ENCODE measurements at regions not wholly inside any gene's neighbourhood (a gene's known extent, or its start where the extent isn't known, plus 50 kb on each side); places are given as distances from the start of the nearest gene placed in this dataset.

DNA sequence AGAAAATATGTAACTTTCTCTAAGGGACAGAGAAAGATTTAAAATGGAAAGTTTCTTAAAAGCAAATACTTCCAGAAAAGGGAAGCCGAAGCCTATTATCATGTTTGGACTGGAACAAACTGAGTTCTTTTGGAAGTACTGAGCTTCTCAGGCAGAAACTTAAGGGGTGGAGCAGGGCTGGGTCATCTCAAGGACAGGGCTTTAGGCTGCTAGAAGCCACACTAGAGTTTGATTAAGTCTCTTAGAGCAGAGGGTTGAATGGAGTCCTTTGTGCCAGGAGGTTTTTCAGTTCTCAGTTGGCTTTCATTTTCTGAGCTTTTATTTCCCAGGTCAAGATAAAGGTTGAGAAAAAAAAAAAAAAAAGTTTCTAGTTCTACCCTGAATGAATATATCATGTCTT, 432.7 kb downstream of the SLITRK5 start:
- no peak for DNase-seq

DNA sequence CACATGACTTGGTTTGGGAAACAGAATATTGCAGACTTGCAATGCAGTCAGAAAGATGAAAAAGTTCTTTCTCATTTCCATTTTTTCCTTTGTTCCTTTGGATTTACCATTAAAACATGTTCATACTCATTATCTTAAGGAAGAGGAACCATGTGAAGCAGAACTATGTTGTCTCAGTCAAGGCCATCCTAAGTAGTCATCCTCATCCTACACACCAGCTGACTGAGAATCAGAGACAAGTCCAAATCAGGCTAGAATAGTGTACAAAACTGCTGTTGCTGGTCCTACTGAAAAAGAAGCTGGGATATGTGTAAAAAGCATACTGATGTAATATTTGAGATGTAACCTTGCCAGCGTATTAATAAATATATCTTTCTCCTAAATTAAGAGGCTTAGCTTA, 433.4 kb downstream of the SLITRK5 start:
- DNase-seq: no peak

DNA sequence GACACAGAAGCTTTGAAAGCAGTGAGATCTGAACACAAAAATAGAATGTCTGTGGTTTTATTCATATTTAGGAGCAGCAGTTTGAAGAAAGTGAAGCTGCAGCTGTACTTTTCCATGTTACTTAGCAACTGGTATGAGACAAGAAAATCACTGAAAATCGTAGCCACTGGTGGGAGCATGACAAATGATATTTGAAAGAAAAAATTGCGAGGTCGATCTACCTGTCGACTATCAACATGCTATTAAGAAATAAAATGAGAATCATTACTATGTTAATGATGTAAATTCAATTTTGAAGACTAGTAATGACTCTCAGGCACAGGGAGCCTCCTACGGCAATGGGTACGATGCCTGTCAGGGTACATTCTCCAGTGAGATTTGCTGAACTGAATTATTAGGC, 436.4 kb downstream of the SLITRK5 start:
- no peak for DNase-seq

DNA sequence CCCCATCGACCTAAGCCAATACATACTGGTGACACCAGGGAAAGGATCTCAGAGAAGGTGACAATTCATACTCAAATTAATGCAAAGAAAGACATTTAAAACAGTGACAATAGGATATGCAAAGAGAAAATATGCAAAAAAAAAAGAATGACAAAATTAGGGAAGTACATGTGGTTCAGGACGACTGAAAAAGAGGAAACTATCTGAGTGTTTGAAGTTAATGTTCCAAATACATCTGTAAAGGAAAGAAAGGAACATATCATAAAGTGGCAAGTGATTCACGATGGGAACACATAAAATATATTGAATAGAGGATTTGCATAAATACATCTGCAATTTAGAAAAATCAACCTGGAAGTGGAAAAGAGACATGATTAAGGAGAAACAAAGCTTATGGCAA, 441.4 kb downstream of the SLITRK5 start:
- no peak for DNase-seq

DNA sequence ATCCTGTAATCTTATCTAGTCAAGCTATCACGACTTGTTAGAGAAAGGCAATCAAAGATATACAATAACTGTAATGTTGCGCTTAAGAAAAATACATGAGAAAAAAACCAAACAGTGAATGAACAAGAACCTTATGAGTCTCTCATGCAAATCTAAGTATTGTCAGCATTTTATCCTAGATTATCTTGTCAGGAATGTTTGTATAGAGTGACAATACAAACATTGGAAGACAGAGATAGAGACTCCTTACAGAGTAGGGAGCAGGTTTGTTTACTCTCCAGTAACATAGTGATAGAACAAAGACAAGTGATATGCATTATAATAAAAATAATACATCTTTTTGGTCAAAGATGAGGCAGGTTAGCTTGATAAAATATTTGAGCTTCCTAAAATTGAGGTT, 444.8 kb downstream of the SLITRK5 start:
- no peak for DNase-seq

DNA sequence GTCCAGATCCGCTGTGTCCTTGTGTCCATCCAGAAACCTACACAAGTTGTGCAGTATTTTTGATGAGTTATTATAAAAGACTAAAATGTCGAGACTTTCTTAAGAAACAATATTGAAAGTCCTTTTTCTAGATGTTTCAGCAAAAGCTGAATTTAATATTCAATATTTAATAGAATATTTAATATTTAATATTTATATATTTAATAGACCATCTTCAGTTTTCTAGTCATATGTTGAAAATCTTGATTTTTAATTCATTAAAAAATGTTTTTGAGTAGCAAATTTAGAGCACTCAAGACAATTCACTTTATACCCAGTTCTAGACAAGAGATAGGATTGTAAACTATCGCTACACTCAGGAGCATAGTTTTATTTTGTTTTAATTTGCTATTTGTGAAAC, 447.8 kb downstream of the SLITRK5 start:
- DNase-seq: no peak

DNA sequence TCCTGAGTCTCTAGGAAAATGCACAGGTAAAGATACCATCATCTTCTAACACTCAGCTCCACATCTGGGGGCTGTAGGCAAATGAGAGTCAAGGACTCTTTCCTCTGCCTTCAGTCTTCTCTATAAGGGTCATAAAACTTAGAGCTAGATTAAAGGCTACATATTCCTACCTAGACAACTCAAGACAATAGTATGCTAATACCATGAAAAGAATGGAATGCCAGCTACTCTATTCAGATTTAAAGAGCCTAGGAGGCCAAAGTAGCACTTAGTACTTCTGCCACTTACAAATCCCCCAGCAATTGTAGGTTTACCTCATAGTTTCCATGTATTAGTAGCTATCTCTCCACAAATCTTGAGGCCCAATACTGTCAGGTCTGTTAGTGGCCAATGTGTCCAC, 453.0 kb downstream of the SLITRK5 start:
- no peak for DNase-seq

DNA sequence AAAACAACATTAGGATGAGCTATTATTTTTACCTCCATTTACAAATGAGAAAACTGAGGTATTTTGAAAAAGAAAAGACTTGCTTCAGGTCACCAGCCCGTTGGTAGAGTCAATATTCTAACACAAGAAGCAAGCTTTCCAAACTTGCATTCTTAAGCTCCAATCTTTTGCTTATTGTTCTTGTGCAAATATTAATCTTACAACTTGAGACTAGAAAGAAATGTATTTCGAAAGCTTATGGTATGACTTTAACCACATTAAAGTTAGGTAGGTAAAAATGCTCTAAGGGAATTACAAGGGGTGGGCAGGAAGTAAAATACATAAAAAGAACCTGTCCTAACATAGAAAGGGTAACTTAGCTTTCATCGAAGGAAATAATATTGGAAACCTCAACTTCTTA, 453.9 kb downstream of the SLITRK5 start:
- no peak for DNase-seq

DNA sequence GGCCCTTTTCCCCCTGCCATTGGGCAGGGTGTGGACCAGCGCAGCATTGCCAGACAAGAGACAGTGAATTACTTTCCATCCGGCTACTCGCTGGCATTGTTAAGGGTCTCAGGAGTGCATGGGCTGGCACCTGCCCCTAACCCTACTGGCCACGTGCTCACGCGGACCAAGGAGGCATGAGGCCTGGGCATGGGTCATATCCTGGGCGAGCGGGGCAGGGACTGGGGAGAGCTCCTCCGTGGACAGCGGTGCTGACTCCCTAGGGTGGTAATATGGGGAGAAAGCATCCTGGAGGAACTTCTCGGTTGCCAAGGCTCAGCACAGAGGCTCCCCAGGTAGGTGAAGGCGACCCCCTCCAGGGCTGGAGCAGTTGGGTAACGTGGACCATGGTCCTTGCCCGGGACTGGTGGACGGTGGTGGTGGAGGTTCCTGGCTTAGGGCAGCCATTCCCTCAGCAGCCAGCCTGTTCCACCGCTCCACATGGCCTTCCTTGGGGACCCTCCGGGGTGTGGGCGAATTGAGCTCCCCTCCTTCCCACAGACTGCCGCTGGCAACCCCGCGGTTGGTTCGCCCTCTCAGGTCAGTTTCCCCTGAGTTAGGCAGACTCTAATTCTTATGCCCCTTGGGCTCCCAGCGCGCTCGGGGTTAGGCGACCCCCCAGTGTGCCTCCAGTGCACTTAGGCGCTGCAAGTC, 465.1 kb downstream of the SLITRK5 start:
- no peak for DNase-seq

DNA sequence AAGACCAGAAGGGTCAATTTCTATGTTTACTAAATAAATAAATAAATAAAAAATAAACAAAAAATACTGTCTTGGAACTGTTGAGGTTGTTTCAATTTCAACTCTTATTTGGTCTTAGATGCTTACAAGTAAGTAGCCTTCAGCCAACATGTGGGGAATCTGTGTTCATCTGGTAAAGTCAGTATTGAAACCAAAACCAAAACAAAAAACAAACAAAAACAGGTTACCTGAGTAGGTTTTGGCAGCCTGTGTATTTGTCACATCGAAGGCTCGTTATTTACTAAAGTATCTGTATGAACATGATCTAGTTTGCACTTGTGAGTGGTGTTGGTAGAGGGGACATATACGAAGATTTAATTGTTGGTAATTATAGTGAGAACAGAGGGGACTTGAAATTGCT, 471.5 kb downstream of the SLITRK5 start:
- DNase-seq: no peak

DNA sequence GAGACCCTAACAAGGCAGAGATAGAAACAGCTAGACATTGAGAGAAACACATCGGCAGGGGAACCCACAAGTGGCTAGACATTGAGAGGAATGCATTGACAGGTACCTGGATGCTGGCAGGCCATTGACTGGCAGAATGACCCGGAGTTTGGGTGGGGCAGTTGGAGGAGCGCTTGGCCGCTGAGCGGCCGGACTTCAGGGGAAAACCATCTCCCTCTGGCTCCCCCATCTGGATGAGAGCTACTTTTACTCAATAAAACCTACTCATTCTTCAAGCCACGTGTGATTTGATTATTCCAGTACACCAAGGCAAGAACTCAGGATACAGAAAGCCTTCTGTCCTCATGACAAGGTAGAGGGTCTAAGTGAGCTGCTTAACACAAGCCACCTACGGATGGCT, 473.4 kb downstream of the SLITRK5 start:
- no peak for DNase-seq

DNA sequence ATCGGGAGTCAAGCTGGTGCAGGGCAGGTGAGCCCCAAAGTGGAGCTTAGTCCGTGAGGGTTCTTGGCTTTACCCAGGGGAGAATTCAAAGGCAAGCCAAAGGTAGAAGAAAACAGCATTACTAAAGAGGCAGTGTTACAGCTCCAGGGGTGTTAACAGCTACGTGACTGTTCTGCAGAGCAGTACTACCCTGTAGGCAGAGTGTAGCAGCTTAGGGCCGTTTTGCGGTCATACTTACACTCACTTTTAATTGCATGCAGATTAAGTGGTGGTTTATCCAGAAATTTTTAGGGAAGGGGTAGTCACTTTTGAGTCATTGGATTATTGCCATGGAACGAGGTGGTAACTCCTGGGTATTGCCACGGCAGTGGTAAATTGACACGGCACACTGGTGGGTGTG, 482.2 kb downstream of the SLITRK5 start:
- no peak for DNase-seq

DNA sequence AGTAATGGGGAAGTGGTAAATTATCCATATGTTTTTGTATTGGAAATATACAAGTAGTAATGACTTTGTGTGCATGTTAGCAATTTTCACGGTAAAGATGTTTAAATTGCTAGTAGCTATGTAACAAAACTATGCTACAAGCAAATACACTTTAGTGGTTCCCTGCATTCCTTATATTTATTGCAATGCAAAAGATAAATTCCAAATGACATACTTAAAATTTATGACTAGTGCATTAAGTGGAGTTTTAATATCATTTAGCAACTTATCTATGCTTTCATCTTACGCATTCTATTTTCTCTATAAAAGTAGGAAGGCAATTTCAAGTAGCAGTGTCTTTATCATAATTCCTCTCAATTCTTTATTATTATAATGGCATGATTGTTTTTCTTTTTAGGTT, 482.8 kb downstream of the SLITRK5 start:
- no peak for DNase-seq

DNA sequence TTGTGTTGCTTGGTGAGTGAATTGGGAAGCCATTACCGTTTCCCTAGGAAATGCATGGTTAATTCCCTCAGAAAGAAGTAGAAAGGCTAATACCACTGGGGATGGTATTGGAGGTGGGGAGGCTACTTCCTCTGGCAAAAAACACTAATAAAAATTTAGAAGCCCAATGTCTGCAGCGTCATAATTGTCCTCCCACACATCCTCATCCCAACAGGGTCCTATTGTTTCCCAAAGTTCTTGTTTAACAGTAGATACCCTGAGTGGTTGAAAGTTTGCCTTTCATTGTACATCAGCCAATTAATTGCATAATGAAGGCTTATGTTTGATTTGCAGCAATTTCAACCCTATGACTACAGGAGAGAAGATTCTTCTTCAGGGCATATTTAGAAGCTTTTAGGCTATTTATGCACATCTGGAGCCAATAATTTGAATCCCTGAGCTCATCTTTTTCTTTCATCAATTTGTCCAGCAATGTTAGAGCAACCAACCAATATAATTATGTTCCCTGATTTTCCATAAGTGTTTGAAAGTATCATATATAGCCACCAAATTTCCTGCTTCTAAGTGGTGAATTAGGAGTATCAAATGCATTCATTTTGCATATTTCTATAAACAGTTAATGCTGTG, 491.0 kb downstream of the SLITRK5 start:
- no peak for DNase-seq

DNA sequence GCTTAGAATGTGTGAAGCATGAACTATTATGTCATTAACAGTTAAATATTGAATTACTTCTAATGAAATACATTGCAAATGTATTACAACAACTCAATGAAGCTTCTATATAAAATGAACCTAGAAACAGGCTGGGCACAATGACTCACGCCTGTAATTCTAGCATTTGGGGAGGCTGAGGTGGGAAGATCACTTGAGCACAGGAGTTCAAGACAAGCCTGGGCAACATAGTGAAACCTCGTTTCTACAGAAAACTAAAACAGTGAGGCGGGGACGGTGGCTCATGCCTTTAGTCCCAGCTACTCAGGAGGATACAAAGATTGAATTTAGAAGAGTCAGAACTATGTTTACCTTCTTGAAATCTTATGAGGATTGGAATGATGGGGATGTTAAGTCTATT, 505.1 kb downstream of the SLITRK5 start:
- DNase-seq: no peak

DNA sequence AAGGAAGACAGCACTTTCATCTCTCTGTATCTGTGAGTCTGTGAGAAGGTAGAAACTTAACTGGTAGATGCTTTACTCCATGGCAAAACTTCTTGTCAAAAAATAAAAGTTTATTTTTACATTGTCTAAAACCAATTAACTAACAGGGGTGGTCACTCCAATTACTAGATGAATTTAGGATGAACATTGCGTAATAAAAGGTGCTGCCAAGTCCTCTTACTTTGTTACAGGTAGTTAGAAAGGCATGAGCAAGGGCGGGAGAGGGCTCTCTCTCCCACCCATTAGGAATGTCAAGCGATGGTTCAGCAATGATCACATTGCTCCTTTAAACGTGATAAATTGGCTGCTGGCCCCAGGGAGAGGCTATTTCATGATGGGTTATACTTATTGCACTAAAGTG, 512.3 kb downstream of the SLITRK5 start:
- DNase-seq: no peak

DNA sequence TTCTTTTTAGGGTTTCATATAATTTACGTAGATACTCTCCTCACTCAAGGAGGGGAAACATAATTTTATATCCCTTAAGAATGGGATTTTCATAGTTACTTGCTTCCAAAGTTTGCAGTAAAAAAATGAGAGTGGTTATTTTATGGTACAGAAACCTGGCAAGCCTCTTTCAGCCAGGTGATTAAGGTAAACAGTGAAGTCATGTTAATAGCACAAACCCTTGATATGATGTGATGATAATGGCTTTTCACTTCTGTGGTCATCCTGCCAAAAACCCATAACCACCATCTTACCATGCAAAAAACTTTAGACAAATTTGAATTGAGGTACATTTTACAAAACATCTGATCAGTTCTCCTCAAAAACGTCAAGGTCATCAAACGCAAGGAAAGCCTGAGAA, 517.8 kb downstream of the SLITRK5 start:
- no peak for DNase-seq

DNA sequence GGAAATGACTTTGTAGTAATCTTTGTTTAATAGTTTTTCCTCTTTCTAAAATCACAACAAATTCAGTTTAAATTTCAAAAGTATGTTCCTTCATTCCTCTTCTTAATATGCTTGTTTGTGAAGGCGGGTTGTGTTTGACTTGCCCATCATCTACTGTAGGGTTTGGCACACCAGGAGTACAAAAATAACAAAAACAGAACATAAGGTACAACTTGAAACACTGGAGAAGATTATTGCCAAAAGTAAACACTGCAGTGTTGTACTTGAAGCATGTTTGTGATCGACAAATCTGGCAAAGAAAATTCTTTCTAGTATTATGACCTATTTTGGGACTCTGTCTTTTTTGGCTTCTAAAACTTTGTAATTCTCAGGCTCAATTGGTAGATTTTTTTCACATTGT, 518.6 kb downstream of the SLITRK5 start:
- DNase-seq: no peak

DNA sequence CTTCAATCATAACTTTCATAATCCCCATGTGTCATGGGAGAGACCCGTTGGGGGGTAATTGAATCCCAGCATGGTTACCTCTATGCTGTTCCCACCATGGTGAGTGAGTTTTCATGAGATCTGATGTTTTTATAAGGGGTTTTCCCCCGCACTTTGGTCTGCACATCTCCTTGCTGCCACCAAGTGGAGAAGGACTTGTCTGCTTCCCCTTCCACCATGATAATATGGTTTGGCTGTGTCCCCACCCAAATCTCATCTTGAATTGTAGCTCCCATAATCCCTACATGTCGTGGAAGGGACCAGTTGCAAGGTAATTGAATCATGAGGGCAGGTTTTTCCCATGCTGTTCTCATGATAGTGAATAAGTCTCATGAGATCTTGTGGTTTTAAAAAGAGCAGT, 524.9 kb downstream of the SLITRK5 start:
- DNase-seq: no peak

DNA sequence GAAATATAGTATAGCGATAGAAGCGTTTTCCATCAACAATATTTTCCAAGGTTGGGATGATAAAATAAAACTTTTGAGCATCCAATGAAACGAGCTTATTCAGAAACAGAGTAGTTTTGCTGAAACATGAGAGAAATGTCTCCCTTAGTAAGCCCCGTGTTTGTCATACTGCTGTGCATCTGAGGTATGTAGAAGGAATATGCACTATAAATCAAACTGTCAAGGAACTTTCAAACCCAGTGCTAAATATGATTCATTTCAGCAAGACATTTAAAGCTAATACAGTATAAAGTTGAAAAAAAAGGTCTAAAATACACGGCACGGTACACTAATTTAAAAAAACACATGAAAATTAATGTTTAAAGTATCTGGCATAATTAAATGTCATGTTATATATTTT, 546.2 kb downstream of the SLITRK5 start:
- DNase-seq: no peak

DNA sequence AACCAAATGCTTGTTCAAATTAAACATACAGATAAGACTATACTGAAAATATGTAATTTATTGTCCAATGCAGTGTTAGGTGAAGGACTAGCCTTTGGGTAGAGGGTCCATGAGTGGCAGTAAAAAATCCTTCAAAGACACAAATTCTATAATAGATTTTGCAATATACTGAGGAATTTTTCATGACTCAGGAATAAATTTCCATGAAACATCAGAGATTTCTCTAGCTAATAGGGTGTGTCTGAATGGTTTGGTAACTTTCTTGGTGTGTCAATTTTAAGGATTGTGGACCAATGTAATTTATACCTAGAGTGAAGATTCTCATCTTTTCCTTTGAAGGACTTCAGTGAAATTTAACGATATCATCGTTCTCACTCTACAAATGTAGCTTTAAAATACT, 546.7 kb downstream of the SLITRK5 start:
- DNase-seq: no peak

DNA sequence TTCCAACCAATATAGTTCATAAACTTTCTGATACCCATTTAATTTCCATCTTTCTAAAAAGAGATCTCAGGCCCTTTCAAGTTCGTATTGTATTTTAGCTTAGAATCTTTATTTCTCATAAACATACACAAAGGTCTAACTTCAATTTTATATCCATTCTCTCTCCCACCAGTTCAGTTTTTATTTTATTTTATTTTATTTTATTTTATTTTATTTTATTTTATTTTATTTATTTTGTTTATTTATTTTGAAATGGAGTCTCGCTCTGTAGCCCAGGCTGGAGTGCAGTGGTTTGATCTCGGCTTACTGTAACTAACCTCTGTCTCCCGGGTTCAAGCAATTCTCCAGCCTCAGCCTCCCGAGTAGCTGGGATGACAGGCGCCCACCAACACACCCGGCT, 552.8 kb downstream of the SLITRK5 start:
- no peak for DNase-seq

DNA sequence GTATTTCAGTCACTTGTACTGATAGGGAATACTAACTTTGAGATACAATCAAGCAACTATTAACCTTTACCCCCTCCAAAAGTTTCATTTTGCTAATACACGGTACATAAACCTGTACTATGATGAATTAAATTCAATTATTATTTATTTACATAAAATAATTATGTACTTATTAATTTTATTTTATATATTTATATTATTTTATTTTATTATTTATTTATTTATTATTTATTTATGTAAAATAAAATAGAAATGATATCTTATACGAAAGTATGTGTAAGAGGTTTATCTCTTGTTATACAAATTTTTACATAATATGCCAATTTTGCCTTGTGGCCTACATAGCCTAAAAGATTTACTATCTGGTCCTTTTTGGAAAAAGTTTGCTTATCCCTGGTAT, 564.3 kb downstream of the SLITRK5 start:
- DNase-seq: no peak

DNA sequence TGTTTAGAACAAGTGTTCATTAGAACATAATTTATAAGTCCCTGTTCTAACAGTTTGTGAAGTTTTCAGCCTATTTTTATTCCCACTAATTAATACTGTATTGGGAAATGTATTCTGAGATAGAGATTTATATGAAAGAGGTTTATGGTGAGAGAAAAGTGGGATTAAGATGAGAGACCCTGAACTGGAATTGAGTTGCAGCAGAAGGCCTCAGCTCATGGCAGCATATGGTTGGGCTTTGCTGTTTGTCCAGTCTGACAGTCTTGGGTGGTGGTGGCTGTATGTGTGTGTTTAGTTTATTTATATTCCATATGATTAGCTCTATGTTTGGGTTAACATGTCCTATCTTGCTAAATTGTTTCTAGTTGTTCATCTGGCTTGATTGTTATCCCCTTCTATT, 575.1 kb downstream of the SLITRK5 start:
- DNase-seq: no peak

DNA sequence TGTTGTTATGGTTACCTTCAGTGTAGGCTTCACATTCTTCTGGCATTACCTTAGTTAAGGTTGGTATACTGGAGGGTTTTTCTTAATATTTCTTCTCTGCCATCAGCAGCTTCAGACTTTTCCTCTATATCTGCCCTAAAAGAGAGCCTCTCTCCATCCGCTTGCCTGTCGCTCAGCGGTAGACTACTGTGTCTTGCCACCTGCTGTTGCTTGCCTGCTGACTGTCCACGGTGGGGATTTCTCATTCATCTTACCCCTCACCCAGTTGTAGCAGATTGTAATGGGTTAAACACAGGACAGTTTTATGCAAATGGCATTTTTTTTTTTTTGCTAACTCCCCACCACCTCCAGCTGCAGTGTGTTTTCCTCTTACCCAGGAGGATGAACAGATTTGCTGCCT, 577.2 kb downstream of the SLITRK5 start:
- no peak for DNase-seq

All from COR-L47 (cell line).